Omental fat pad (tissue), 3 donors: ENCODE measurements at regions not wholly inside any gene's neighbourhood (a gene's known extent, or its start where the extent isn't known, plus 50 kb on each side); places are given as distances from the start of the nearest gene placed in this dataset.

Experiments
- ATAC-seq: fragments of 150-250 bp; one replicate; pipeline ENCODE4 v1.9.1; 2016; ENCODE audit warnings: mild to moderate bottlenecking, moderate library complexity; ENCODE audit not compliant: low FRiP score
- DNase-seq: peaks from one replicate; pipeline ENCODE4 v3.0.0-alpha.2; 2019; ENCODE audit warnings: low spot score
- CTCF ChIP-seq, 3 donors: fragments of 450-650 bp; IDR thresholded peaks; one replicate each; pipeline ENCODE4 v1.5.1; 2016 to 2017; ENCODE audit warnings: antibody characterized with exemption in 3 of 3, mild to moderate bottlenecking in 3 of 3, moderate library complexity in 2 of 3

GRCh38 chr5:120293796-120294195 lies 170.3 kb upstream of the PRR16 start:
- no peak for DNase-seq
- ATAC-seq, result no peak
- TF ChIP-seq CTCF (IDR thresholded peaks at IDR 0.05), result no peak

GRCh38 chr5:120297616-120298015 lies 166.5 kb upstream of the PRR16 start:
- no peak for TF ChIP-seq CTCF (IDR thresholded peaks at IDR 0.05)
- DNase-seq (no peak), ATAC-seq (no peak)

DNA sequence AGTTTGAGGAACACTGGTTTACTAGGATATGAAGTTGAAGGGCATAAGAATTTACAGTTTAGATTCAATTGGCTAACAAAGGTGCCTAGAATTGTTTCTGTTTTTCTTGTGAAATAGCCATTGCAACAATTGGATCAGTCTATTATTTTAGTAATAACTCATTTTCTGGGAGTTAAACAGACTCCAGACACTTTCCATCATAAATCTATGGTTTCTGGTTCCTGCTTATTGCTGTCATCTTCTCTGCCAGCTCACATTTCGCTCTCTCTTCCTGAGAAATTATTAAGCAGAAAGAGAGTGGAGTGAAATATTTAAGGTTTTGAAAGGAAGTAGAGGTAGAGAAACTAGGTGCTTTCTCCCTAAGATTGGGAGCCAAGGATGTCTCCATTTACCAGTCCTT lies 165.1 kb upstream of the PRR16 start:
- DNase-seq (no peak), ATAC-seq (no peak)
- no peak for TF ChIP-seq CTCF (IDR thresholded peaks at IDR 0.05)

GRCh38 chr5:120304663-120305062 lies 159.4 kb upstream of the PRR16 start:
- TF ChIP-seq CTCF (IDR thresholded peaks at IDR 0.05), result no peak
- DNase-seq (no peak), ATAC-seq (peak; percentile 84)

DNA sequence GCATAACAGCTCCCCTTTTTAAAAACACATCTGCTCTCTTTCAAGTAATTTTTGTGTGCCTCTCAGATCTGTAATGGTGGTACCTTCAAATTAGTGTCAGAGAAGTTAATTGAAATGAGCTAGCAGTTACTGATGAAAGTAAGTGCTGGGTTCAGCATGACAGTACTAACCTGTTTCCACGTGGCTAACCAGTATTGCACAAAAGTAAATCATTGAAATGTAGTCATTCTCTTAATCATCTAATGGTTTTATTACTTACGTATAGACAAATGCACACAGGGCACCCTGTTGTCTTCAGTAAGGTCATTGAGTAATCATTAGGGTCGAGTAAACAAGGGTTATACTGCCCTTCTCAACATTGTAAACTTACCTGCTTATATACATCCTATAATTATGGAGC lies 157.8 kb upstream of the PRR16 start:
- no peak for TF ChIP-seq CTCF (IDR thresholded peaks at IDR 0.05)
- no peak for DNase-seq
- no peak for ATAC-seq

DNA sequence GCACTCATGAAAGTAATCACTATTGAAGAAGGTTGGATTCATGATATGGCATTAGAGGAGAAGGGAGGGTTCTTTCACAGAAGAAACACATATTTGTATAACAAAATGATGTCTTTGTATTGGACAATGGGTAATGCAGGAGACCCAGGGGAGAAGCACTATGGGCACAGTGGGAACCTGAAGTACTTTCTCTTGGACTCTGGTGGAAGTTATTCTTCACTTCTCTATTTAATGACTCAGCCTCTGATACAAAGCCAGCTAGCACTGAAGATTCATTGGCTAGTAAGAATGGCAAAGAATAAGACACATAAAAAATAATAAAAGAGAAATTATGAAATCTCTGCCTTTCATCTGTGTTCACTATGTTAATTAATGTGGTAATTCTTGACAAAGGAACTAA lies 149.9 kb upstream of the PRR16 start:
- ATAC-seq, result no peak

DNA sequence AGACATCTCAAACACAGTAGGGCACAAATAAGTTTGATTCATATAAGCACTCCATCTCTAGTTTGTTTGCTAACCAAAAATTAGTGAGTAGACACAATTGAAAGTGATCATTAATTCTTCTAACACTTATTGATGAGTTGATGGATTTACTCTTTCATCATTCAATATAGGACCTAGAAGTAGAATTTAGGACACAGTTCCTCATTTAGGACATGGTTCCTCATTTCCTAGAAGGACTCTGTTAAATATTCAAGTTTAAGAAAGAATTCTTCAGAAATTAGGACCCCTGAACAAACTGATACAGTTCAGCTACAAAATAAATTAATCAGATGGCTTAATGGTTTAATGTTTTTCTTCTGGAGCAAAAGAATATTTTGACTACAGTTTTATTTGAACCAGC lies 143.5 kb upstream of the PRR16 start:
- no peak for TF ChIP-seq CTCF (IDR thresholded peaks at IDR 0.05)
- no peak for ATAC-seq

More for the DNA sequence above, 149.9 kb upstream of the PRR16 start:
- no peak for DNase-seq
- TF ChIP-seq CTCF (IDR thresholded peaks at IDR 0.05), result no peak

More for the DNA sequence above, 143.5 kb upstream of the PRR16 start:
- DNase-seq, result no peak
